ENCODE measurements at regions not wholly inside any gene's neighbourhood (a gene's known extent, or its start where the extent isn't known, plus 50 kb on each side); places are given as distances from the start of the nearest gene placed in this dataset.

DNA sequence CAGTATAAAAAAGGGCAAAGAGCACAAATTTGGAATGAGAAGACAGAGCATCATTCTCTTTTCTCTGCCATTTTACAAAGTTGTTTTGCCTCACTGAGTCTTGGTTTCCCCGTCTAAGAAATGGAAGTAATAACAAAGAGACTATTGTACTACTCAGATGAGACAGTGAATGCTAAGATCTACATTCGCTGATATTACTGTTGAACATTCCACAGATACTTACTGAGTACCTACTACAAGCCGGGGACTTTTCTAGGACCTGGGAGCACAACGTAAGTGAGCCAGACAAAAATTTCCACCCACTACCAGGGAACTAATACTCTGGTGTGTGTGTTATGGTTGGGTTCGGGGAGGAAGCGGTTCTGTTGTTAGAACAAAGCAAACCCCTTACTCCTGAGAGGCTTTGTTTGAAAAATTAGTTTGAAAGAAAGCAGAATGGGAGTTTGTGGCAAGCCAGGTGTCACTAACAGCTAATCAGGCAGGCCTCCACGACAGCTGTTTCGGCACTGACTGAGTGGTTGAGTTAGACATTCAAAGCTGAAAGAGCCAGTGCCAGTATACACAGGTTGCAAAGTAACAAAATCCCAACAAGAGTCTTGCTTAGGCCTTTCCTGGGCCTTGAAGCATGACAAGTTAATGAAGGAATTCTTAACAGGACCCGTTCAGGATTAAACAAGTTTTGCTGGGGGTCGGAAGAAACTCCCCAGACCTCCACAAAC, 458.3 kb downstream of the EDEM1 start:
- Histone ChIP-seq H3K4me2 (ENCODE audit: low read length) (no peak overlapping the region), H3K4me1 (ENCODE audit: insufficient read depth, low read length) (no peaks in the 10 kb centered on the region), H3K4me3 (ENCODE audit: insufficient read depth, low read depth, low read length) (no peak overlapping the region), H3K79me2 (ENCODE audit: insufficient read depth, low read length) (no peaks in the 10 kb centered on the region), H3K36me3 (ENCODE audit: insufficient read depth, low read length) (no peaks in the 10 kb centered on the region), H3K27me3 (ENCODE audit: insufficient read depth, low read length) (no peaks in the 10 kb centered on the region), H3K9me3 (ENCODE audit: insufficient read depth, low read depth, low read length) (peaks cover 2% of the 10 kb centered on the region), H3K27ac (ENCODE audit: low read depth, low read length) (no peak overlapping the region), H4K20me1 (ENCODE audit: insufficient read depth, low read length) (no peaks in the 10 kb centered on the region), H2AFZ (ENCODE audit: low read depth, low read length) (no peak overlapping the region), H3K9ac (ENCODE audit: low read length) (no peak overlapping the region)
- TF ChIP-seq, protein P1, sequence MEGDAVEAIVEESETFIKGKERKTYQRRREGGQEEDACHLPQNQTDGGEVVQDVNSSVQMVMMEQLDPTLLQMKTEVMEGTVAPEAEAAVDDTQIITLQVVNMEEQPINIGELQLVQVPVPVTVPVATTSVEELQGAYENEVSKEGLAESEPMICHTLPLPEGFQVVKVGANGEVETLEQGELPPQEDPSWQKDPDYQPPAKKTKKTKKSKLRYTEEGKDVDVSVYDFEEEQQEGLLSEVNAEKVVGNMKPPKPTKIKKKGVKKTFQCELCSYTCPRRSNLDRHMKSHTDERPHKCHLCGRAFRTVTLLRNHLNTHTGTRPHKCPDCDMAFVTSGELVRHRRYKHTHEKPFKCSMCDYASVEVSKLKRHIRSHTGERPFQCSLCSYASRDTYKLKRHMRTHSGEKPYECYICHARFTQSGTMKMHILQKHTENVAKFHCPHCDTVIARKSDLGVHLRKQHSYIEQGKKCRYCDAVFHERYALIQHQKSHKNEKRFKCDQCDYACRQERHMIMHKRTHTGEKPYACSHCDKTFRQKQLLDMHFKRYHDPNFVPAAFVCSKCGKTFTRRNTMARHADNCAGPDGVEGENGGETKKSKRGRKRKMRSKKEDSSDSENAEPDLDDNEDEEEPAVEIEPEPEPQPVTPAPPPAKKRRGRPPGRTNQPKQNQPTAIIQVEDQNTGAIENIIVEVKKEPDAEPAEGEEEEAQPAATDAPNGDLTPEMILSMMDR (IDR thresholded peaks at IDR 0.05; ENCODE audit: insufficient read depth, low read depth, low read length): no peak
- no peak for TF ChIP-seq EZH2 (IDR thresholded peaks at IDR 0.05; ENCODE audit: insufficient read depth, low read length)
- Mint-ChIP-seq H3K4me3 (ENCODE audit: unreplicated experiment) (no peak overlapping the region), H3K4me1 (ENCODE audit: low read depth, unreplicated experiment) (no peaks in the 10 kb centered on the region), H3K9me3 (ENCODE audit: unreplicated experiment) (peaks cover 2% of the 10 kb centered on the region), H3K36me3 (ENCODE audit: low read depth, unreplicated experiment) (no peaks in the 10 kb centered on the region), H3K27me3 (ENCODE audit: low read depth, unreplicated experiment) (no peaks in the 10 kb centered on the region), H3K27ac (ENCODE audit: unreplicated experiment) (no peak overlapping the region)
- no peak for DNase-seq (ENCODE audit: low read depth)
- FAIRE-seq: no peak

DNA sequence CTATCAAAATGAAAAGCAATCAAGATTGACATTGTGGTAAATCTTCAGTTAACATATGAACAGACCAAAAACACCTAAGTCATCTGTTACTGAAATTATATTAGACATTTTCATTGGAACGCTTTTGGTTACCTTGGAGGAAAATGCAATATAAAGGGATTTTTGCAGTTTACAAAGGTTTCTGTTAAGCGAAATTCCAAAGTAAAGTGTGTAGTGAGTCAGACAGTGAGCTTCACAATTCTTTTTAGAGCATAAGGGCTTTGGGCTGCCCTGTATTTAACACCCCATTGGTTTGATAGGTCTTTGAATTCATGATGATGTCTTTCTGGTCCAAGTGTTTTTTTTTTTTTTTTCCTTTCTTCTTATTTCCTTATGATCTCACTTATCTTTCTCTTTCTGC, 462.8 kb downstream of the EDEM1 start:
- DNase-seq (ENCODE audit: low read depth) (no peak), FAIRE-seq (no peak)
- no peaks in the 10 kb centered on the region for H3K4me1 ChIP-seq (ENCODE audit: insufficient read depth, low read length)
- no peak overlapping the region for H3K4me3 ChIP-seq (ENCODE audit: insufficient read depth, low read depth, low read length)
- H2AFZ ChIP-seq (ENCODE audit: low read depth, low read length): no peak overlapping the region
- no peaks in the 10 kb centered on the region for H3K79me2 ChIP-seq (ENCODE audit: insufficient read depth, low read length)
- H3K4me3 Mint-ChIP-seq (ENCODE audit: unreplicated experiment): no peak overlapping the region
- H3K4me2 ChIP-seq (ENCODE audit: low read length): no peak overlapping the region
- no peaks in the 10 kb centered on the region for H3K36me3 ChIP-seq (ENCODE audit: insufficient read depth, low read length)
- no peak overlapping the region for H3K27ac Mint-ChIP-seq (ENCODE audit: unreplicated experiment)
- no peaks in the 10 kb centered on the region for H3K27me3 ChIP-seq (ENCODE audit: insufficient read depth, low read length)
- H4K20me1 ChIP-seq (ENCODE audit: insufficient read depth, low read length): no peaks in the 10 kb centered on the region
- H3K27ac ChIP-seq (ENCODE audit: low read depth, low read length): no peak overlapping the region
- no peaks in the 10 kb centered on the region for H3K9me3 Mint-ChIP-seq (ENCODE audit: unreplicated experiment)
- no peak overlapping the region for H3K9ac ChIP-seq (ENCODE audit: low read length)
- H3K9me3 ChIP-seq (ENCODE audit: insufficient read depth, low read depth, low read length): no peaks in the 10 kb centered on the region
- H3K36me3 Mint-ChIP-seq (ENCODE audit: low read depth, unreplicated experiment): no peaks in the 10 kb centered on the region
- no peak for TF ChIP-seq EZH2 (IDR thresholded peaks at IDR 0.05; ENCODE audit: insufficient read depth, low read length)
- TF ChIP-seq, protein P1 (IDR thresholded peaks at IDR 0.05; ENCODE audit: insufficient read depth, low read depth, low read length): no peak
- no peaks in the 10 kb centered on the region for H3K4me1 Mint-ChIP-seq (ENCODE audit: low read depth, unreplicated experiment)
- H3K27me3 Mint-ChIP-seq (ENCODE audit: low read depth, unreplicated experiment): no peaks in the 10 kb centered on the region

DNA sequence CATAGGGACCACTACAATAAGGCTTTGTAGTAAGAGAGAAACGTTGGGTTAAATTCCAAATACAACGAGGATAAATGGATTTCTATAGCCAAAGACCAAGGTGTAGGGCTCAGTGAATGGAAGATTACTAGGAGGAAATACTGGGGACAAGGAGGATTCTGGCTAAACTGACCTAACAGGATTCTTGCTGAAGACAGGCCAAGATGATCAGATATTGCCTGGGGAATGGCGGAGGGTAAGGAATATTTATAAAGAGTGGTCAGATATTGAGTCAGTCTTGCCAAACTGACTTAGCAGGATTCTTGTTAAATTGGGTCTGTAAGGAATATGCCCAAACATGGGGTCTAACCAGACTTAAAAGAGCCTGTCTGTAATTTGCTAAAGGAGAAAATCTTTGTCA, 463.8 kb downstream of the EDEM1 start:
- no peak for TF ChIP-seq EZH2 (IDR thresholded peaks at IDR 0.05; ENCODE audit: insufficient read depth, low read length)
- TF ChIP-seq, protein P1 (IDR thresholded peaks at IDR 0.05; ENCODE audit: insufficient read depth, low read depth, low read length): no peak
- no peaks in the 10 kb centered on the region for H3K4me1 Mint-ChIP-seq (ENCODE audit: low read depth, unreplicated experiment)
- H3K36me3 Mint-ChIP-seq (ENCODE audit: low read depth, unreplicated experiment): no peaks in the 10 kb centered on the region
- H3K9me3 Mint-ChIP-seq (ENCODE audit: unreplicated experiment): no peaks in the 10 kb centered on the region
- Histone ChIP-seq H3K4me3 (ENCODE audit: insufficient read depth, low read depth, low read length) (no peak overlapping the region), H3K27me3 (ENCODE audit: insufficient read depth, low read length) (no peaks in the 10 kb centered on the region), H3K4me1 (ENCODE audit: insufficient read depth, low read length) (no peaks in the 10 kb centered on the region), H3K36me3 (ENCODE audit: insufficient read depth, low read length) (no peaks in the 10 kb centered on the region), H3K9ac (ENCODE audit: low read length) (no peak overlapping the region), H3K4me2 (ENCODE audit: low read length) (no peak overlapping the region), H3K9me3 (ENCODE audit: insufficient read depth, low read depth, low read length) (no peaks in the 10 kb centered on the region), H2AFZ (ENCODE audit: low read depth, low read length) (no peak overlapping the region), H4K20me1 (ENCODE audit: insufficient read depth, low read length) (no peaks in the 10 kb centered on the region), H3K79me2 (ENCODE audit: insufficient read depth, low read length) (no peaks in the 10 kb centered on the region), H3K27ac (ENCODE audit: low read depth, low read length) (no peak overlapping the region)
- no peak for FAIRE-seq
- H3K27ac Mint-ChIP-seq (ENCODE audit: unreplicated experiment): no peak overlapping the region
- no peak overlapping the region for H3K4me3 Mint-ChIP-seq (ENCODE audit: unreplicated experiment)
- no peaks in the 10 kb centered on the region for H3K27me3 Mint-ChIP-seq (ENCODE audit: low read depth, unreplicated experiment)
- no peak for DNase-seq (ENCODE audit: low read depth)
